ENCODE measurements at regions not wholly inside any gene's neighbourhood (a gene's known extent, or its start where the extent isn't known, plus 50 kb on each side); places are given as distances from the start of the nearest gene placed in this dataset.
A peak's percentile ranks its signal among the peaks of the same experiment; 100 is the strongest.
"Not testable (repeated sequence)": the region's sequence is repeated elsewhere in the genome, so short reads cannot be mapped to it uniquely, and the experiment has no call there.

DNA sequence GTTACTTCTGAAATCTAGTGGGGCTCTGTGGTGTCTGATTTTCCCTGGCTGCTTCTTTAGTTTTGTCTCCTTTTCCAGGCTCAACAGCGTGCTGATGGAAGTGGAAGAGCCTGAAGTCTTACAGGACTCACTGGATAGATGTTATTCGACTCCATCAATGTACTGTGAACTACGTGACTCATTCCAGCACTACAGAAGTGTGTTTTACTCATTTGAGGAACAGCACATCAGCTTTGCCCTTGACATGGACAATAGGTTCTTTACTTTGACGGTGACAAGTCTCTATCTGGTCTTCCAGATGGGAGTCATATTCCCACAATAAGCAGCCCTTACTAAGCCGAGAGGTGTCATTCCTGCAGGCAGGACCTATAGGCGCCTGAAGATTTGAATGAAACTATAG is 51.1 kb downstream of the NBPF8 start:
- DNase-seq = not testable (repeated sequence)

DNA sequence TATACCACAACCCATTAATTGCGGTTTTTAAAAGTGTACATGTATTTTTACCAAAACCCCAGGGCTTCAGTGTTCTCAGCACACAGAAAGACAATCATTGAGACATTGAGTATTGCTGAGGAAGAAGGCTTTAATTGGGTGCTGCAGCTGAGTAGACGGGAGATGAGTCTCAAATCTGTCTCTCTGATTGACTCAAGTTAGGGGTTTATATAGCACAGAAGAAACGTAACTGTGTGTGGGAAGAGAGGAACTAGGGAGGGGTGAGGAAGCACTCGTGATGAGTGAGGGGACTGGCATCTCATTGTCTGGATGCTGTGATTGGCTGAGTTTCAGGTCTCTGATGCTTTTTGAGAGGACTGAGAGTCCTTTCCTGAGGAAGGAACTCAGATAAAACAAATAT is 62.8 kb downstream of the NBPF8 start:
- not testable (repeated sequence) for DNase-seq

DNA sequence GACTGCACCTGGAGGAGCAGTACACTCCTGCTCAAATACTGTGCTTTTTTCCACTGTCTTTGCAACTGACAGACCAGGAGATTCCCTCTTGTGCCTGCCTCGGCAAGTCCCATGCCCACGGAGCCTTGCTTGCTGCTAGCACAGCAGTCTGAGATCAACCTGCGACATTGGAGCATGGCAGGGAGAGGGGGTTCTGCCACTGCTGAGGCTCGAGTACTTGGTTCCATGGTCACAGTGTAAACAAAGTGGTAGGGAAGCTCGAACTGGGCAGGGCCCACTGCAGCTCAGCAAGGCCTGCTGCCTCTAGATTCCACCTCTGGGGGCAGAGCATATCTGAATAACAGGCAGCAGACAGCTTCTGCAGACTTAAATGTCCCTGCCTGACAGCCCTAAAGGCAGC is 63.6 kb downstream of the NBPF8 start:
- not testable (repeated sequence) for DNase-seq

DNA sequence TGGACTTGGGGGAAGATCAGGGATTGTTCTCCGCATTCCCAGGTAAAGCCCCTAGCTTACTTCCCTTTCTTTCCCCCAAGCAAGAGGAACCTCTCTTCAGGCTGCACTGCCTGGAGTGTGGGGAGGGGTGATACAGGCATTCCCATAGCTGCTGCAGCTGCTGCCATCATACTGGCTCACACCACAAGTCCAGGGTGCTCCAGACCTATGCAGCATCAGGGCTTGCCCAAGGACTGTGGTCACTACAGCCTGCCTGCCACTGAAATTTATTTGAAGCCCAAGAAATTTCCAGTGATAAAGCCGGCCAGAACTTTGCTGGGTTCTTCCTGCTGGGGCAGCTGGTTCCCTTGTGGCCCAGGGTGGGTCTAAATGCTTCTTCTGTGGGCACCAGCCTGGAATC is 72.7 kb downstream of the NBPF8 start:
- DNase-seq = not testable (repeated sequence)

DNA sequence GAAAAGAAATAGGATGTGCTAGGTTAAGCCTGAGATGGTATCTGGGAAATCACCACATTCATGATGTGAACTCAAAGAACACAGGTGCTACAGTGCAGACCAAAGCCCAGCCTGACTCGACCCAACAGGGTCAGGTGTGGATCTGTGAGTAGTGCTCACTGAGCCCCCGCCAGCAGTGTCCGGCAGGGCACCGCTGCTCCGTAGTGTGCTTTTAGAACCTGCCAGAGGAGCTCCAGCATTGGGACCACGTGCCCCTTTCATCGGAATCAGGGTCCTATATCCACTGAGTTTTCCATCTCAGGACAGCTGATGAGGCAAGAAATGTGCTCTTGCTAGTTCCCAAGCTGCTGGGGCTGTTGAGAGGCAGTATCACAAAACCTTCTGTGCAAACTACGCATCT is 74.4 kb downstream of the NBPF8 start:
- not testable (repeated sequence) for DNase-seq

DNA sequence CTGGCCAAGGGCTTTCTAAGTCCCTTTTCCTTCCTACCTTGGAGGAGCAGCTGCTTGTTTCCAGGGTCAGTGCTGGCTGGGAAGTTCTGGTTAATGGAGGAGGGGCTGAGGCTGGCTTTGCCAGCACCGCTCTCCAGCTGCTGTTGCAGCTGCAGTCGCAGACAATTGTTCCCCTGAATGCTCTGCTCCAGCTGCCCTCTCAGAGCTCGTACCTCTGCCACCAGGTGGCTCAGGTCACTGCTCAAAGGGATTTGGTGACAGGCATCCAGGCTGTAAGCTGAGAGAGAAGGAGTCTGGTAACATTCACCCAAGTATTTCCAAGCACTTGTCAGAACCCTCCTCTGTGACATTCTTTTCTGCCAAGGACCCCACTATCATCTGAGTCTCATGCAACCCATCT is 82.3 kb downstream of the NBPF8 start:
- peak in 2 of 3 experiments; percentile 3 to 29 for DNase-seq

DNA sequence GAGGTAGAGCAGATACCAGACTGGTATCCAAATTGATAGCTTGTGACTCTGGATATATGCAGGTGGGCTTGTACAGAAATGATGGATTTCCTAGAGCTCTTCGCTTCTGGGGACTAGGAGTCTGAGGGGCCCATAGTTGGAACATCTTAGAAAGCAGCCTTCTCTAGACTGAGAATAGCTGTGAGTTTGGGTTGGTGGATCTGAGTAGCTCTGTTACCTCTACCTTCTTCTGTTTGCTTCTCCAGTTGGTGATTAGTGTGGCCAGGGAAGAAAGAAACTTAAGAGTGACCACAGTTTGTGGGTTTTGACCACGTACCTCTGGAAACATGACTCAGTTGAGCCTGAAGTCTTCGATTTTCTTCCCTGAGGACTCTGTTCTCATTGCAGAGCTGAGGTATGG is 88.4 kb downstream of the NBPF8 start:
- not testable (repeated sequence) for DNase-seq

DNA sequence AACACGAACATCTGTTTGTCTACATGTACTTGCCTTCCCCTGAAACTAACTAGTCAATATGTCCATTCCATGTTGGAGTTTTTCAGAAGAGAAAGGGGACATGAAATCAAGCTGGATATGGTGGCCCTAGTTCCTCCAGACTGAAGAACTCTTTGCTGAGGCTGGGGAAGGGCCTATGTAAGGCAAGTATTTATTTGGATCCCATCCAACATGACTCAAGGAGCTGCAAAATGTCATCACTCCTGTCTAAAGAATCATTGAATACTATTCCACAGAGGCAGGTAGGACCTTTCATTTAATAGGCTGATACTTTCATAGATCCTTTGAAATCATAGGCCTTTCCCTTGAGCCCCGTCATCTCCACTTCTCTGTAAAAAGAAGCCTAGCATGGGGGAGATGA is 91.5 kb downstream of the NBPF8 start:
- DNase-seq = not testable (repeated sequence)

DNA sequence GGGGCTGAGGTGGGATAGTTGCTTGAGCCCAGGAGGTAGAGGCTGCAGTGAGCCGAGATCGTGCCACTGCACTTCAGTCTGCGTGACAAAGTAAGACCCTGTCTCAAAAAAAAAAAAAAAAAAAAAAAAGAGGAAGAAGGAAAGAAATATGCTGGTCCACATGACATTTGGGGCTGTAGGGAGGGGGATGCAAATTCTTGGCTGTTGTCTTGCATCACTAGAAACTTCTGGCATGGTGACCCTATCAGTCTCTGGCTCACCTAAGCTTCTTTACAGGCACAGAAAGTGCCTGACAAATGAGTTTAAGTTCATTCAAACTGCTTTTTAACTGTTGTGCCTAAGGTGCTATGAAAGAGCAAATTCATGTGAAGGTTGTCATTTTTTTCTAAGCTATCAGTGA is 93.5 kb downstream of the NBPF8 start:
- DNase-seq = not testable (repeated sequence)

DNA sequence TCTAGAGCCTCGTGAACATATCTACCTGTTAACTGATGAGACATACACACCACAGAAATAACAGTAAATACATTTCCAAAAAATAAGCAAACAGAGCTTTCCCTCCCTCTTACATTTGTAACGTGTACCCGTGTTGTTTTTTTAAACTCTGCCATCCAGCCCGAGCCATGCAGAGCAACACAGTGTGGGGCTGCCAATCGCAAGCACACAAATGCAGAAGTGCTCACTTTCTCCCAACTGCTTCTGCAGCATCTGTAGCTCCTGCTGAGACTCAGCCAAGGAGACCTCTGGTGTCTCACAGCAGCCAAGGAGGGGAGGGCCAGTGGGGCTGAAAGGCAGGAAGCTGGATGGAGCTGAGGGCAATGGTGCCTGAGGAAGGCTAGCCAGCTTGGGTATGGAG is 94.4 kb downstream of the NBPF8 start:
- not testable (repeated sequence) for DNase-seq

DNA sequence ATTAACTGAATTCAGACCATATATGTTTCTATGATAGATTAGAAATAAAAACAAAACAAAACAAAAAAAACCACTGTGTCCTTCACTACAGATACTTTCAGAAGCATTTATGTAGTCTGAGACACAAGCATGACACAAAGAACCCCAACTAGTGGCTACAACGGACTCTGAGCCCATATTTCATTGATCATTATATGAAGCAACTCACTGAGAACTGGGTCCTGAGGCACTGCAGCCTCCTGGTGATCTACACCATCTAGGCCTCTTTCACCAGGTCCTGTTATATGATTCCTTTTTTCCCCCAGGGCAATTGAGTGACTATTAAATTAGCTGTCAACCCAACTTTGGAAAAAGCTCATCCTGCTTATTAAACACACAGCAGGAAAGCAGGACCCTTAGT is 98.3 kb downstream of the NBPF8 start:
- not testable (repeated sequence) for DNase-seq

DNA sequence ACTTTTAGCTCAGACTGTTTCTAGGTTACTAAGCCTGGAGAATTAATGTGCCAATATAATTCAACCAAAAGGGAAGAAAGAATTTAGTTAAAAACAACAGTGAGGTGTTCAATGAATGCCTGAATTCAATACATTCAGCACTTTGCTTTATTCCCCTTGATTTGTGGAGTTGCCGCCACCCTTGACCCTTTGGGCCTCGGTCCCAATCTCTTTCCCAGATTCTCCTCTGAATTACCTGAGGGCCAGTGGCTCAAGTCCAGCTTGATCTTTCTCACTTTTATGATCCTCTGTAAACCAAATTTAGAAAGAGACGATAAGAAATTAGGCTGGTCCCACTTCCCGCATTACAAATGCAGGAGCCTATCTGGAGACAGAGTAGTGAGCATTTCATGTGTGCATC is 98.7 kb downstream of the NBPF8 start:
- not testable (repeated sequence) for DNase-seq

DNA sequence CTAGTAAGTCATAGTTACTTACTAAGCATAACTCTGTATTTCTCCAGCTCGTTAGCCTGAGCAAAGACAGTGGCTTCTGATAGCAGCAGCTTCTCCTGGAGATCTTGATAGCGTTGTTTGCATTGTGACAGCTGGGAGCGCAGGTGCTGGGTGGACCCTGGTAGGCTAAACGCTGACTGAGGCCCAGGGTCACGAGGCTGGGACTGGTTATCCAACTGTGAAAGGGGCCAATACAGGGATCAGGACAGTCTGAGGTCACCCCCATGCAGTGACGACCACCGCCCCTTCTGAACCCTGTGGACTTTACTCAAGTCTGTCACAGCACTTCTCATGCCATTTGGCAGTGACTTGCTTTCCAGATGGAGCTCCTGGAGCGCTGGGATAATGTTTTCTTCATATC is 104.4 kb downstream of the NBPF8 start:
- not testable (repeated sequence) for DNase-seq

DNA sequence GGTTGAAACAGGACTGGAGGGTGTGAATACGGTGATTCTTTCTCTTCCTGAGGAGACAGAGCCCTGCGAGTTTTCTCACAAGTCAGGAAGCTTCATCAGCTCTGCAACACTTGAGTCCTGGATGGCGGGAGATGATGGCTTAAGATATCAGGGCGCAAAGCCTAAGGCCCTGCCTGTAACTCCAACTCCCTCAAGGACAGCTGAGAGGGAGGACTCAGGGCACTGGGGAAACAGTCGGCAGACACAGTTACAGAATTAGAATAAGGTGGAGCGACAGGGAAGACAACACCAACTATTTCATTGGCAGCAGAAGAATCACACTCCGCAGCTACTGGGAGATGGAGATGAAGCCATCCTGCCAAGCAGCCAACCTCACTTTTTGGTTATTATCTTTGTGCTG is 109.6 kb downstream of the NBPF8 start:
- not testable (repeated sequence) for DNase-seq

DNA sequence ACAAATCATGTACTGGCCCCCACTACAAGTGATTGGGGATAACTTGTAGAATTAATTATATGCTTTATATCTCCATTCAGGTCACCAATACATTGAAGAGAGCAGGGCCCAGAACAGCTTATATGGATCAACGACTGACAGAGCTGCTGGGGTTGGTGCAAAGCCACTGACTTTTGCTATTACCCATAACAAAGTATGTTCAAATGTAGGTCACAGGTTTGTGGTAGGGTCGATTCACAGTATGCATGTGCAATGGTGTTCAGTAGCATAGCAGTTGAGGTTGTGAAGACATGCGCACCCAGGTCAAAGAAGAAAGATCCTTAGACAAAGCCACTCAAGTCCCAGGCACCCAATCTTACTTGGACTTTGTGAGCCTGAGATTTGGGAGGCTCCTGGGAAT is 110.6 kb downstream of the NBPF8 start:
- DNase-seq = not testable (repeated sequence)

DNA sequence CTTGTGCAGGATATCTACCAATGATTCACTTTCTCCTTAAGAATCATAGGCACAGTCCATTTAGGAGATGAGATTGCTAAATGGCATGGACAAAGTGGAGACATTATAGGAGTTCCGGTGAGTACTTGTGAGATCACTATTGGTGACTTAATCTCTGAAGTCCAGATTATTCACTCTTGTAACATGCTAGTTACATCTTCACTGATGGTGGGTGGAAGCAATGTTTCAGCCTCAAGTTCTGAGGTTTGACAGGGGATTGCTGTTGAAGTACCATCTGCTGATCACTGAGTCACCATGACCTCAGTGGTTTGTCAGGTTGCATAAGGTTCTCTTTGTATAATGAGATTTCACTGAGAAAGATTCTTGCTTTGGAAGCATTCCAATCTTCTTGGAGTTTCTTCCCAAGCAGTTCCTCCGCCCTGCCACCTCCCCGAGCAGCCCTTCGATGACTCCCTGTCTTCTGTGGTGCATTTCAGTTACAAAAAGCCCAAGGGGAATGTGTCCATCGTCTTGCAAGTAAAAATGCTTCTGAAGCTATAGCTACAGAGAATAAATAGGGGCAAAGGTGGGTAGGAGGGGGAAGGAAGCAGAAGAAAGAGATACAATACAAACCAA is 114.7 kb downstream of the NBPF8 start:
- not testable (repeated sequence) for DNase-seq

DNA sequence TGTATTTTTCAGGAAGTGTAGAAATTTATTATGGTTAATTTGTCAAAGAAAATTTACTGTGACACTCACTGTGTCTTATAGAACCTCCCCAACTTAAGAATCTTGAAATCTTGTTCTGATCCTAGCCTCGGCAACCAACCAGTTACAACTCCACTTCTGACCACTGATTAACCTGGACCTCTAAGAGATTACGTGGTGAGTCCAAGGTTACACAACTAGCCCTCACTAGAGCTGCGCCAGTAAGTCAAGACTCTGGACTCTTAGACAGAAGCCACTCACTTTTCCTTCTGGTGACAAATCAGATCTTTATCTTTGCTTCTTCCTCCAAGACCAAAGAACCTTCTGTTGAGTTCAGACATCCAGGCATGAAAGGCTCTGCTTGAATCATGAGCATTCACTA is 116.6 kb downstream of the NBPF8 start:
- not testable (repeated sequence) for DNase-seq

DNA sequence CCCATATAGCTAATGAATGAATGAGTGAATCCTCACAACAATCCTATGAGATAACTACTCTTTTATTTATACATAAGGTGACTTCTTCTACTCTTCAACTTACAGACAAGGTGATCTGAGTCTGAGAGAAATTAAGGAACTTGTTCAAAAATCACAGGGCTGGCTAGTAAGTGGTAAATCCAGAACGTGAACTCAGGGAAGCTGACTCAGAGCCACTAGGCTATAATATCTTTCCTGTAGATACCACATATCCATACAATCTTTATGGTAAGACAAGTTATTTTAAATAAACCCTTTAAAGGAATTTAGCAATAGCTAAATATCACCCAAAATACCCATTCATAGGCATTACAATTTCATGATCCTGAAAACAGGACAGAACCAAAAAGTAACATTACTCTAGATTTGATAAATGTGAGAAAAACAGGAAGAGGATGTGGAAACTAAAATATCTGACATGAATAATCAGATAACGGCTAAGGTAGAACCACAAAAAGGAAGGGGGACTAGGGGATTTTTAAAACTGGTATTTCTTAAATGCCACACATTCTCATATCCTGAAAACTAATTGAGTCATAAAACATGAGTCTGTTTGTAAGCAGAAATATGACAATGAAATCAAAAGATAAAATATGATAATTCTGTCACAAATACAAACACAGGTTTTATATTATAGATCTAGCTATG is 119.7 kb downstream of the NBPF8 start:
- DNase-seq = not testable (repeated sequence)

DNA sequence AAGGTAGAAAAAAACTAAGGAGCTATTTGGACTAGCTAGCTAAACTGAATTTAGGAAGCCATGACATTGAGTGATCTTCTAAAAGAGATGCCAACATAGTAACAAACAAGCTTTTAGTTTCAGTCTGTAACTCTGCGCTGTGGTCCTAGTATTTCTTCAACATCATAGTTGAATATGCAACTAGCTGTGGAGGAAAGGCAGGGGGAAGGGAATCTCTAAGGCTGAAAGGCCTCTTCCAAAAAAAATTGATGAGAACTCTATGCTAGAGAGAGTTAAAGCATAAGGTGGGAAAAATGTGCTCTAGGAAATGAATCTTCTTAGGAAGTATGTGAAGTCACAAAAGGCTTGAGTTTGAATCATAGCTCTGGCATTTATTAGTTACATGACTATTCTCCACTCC is 120.2 kb downstream of the NBPF8 start:
- not testable (repeated sequence) for DNase-seq

DNA sequence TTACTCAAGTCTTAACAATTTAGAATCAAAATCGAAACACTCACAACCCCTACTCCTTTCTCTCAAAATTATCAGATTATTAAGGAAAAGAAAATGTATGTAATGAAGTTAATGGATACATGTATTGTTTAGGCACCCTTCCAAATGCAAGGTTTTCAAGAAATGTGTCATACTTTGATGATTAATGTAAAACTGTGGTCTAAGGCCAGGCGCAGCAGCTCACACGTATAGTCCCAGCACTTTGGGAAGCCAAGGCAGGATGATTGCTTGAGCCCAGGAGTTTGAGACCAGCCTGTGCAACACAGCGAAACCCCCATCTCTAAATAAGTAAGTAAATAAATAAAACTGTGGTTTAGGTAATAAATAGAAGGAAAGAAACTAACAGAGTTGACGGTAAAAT is 126.6 kb downstream of the NBPF8 start:
- DNase-seq = not testable (repeated sequence)

DNA sequence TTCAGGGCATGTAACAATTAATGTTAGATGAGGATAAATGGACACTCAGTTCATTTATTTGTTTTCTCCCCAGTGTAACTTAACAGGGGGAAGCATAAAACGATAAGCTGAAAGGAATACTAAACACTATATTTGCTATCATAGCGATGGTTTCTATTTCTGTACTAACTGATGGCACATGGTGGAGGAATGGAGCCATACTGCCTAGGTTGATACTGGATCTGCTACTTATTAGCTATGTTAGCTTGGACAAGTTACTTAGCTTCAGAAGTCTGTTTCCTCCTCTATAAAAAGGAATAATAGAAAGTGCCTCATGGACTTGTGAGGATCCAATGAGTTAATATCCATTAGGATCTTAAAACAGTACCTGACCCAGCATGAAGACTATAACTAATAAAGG is 127.5 kb downstream of the NBPF8 start:
- not testable (repeated sequence) for DNase-seq

DNA sequence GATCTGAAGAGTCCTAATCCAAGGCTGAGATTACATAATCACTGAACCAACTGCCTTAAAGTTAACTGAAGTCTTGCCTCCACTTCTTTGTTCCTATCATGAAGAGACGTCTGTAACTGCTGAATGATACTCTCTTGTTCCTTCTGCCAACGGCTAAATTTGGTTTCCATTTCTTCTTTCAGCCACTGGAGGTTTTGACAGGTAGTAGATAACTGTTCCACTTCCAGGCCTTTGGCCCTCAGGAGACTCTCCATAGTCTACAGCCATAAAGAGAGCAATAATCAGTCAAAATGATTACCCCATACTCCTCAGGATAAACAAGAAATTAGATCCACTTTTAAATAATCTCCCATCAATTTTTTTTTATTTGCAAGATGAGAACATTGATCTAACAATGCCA is 128.1 kb downstream of the NBPF8 start:
- DNase-seq = not testable (repeated sequence)

DNA sequence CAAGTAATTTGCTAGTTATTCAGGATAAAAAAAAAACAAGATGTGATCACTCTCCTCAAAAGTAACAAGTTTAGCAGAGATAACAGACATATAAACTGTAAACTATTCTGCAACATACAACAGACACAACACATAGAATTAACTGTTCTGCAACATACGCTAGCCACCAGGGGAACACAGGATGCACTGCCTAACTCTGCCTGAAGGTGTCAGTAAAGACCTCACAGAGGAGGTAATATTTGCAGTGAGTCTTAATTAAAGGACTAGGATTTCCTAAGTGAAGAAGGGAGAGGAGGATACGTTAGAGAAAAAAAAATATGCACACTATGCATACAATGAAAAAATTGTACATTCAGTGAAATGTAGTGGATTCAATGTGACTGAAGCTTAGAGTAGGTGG is 129.6 kb downstream of the NBPF8 start:
- not testable (repeated sequence) for DNase-seq

DNA sequence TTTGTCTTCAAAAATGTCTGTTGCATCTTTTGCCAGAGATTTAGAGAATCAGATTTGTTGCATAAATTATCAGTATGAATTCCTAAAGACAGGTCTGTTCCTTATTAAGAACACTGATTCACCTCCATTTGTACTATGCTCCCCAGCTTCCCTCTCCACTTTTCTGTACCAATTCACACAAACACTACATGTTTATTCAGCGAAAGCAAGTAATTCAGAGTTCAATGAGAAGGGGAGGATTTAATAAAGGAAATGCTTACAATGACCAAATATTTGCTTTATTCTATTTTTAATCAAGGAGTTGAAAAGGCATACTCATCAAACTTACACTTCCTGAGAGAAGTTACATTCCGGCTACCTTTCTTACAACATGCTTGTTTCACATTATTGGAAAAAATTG is 135.5 kb downstream of the NBPF8 start:
- not testable (repeated sequence) for DNase-seq

DNA sequence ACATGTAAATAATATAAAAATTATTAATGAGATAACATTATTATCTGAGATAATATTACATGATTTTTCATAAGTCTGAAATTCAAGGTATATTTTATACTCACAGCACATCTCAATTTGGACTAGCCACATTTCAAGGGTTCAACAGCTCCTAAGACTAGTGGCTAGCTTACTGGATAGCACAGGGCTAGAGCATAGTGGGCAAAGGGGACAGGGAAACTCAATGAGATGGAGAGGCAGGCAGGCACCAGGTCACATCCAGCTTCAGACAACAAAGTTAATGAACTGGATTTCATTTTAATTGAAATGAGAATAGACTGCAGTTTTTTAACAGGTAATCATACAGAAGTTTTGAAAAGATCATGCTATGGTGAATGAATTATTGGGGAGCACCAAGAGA is 137.4 kb downstream of the NBPF8 start:
- not testable (repeated sequence) for DNase-seq
